ENCODE measurements at regions not wholly inside any gene's neighbourhood (a gene's known extent, or its start where the extent isn't known, plus 50 kb on each side); places are given as distances from the start of the nearest gene placed in this dataset.
"Not testable (repeated sequence)": the region's sequence is repeated elsewhere in the genome, so short reads cannot be mapped to it uniquely, and the experiment has no call there.

DNA sequence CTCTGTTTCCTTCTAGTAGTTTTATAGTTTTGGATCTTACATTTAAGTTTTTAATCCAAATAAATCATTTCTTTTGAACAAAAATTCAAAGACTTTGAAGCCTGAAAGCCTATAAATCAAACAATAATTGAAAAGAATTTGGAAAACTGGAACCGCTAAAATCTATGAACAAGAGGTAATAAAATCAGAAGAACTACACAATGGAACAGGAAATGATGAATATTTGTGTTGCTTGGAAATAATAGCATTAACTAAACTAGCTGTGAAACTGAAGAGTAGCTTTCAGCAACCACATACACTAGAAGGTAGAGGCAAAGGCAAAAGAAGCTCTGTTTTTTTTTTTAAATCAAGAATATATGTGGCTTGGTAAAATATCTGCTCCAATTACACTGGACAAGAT lies 147.9 kb upstream of the ABI3BP start:
- DNase-seq (ENCODE audit: low read depth, low spot score), result no peak

DNA sequence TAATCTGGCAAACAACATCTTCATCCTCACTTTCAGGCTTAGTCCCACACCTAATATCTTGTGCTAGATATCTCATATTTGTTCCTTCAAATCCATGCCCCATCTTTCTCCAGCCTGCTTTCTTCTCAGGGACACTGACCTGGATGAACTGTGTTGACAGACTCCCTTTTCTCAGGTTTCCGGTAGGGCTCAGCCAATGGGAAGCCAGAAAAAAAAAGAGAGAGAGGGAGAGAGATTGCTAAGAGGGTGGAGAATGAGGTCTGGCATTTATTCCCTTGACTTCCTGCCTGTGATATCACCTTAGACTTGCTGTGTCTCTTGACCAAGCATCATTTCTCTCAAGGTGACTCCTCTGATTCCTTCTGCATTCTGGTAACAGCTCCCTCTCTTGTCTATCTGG lies 145.6 kb upstream of the ABI3BP start:
- DNase-seq (ENCODE audit: low read depth, low spot score), result no peak

DNA sequence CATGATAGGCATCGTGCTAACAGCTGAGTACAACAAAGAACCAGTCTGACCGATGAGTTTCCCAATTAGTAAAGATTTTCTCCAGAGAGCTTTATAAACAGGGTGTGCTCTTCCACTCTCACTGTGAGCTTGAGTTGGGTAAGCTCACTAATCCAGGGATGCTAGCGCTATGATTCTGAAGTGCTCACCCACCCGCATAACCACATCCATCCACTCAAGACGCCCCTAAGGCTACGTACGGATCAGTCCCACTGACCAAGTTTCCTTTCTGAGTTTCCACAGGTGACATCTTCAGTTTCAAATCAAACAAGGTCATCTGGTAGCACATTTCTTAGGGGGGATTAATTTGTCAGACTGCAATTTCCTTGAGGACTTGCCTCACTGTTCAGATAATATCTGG lies 141.1 kb upstream of the ABI3BP start:
- DNase-seq (ENCODE audit: low read depth, low spot score), result no peak

DNA sequence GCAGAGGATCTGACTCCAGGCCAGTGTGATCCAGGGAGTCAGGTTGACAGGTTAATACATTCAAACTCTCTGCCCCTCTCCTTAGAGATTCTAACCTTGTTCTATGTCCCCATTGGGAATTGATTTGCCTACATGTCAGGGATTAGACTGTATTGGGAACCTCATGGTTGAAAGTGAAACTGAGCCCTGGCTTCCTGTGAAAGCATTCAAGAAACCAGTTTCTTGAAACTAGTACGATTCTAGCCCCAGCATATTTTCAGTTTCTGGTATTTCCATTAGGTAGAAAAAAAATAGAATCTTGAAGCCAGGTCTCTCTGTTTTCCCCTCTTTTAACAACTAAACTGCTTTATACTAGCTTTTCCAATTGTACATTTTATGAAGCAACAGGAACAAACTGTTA lies 140.4 kb upstream of the ABI3BP start:
- DNase-seq (ENCODE audit: low read depth, low spot score), result no peak

DNA sequence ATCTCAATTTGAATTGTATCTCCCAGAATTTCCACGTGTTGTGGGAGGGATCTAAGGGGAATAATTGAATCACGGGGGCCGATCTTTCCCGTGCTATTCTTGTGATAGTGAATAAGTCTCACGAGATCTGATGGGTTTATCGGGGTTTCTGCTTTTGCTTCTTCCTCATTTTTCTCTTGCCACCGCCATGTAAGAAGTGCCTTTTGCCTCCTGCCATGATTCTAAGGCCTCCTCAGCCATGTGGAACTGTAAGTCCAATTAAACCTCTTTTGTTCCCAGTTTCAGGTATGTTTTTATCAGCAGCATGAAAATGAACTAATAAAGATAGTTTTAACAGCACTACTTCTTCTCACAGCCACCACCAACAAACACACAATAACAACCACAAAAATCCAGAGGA lies 140.0 kb upstream of the ABI3BP start:
- not testable (repeated sequence) for DNase-seq (ENCODE audit: low read depth, low spot score)

DNA sequence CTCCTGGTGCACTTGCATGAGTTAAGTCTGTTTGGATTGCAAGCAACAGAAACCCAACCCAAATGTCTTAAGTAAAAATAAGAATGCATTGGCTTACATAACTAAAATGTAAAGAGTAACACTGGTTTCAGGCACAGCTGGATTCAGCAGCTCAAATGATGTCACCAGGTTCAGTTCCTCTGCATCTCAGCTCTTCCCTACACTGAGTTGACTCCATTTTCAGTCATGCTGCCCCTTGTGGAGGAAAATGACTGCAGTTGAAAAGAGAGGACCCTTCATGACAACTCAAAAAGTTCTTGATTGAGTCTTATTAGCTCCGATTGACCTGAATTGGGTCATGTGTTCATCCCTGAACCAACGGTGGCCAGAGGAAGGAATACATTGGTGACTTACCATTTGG lies 138.5 kb upstream of the ABI3BP start:
- DNase-seq (ENCODE audit: low read depth, low spot score), result no peak

DNA sequence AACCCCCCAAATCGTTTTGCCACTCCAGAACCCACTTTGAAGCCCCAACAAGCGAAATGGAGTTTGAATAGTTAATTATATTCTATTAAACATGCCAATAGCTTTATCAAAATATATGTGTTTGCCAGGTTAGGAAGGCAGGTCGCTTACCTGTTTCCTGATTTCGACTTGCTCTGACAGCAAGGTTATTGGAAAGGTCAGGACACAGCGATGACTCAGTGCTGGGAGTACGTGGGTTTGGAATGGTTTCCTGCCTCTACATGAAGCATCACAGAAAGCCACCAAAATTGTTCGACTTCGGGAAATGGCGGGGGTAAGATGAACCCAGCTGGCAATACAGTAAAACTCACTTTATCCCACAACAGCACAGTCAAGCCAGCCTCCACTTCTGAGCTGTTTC lies 135.6 kb upstream of the ABI3BP start:
- DNase-seq (ENCODE audit: low read depth, low spot score), result no peak

DNA sequence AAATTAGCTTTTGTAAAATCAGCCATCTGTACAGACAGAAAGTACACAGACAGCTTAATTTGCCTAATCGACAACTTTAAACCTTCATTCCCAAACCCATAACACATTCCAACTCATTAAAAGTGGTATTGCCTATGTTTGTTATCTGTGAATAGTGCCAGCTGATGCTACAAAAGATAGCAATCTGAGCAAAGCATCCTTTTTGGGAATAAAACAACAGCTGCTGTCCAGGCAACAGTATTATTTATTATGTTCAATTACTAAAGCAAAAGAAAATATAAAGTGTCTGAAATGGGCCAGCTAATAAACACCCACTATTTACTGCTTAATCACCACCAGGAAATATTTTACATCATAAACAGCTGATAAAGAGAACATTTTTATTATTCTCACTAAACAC lies 134.8 kb upstream of the ABI3BP start:
- DNase-seq (ENCODE audit: low read depth, low spot score), result no peak

DNA sequence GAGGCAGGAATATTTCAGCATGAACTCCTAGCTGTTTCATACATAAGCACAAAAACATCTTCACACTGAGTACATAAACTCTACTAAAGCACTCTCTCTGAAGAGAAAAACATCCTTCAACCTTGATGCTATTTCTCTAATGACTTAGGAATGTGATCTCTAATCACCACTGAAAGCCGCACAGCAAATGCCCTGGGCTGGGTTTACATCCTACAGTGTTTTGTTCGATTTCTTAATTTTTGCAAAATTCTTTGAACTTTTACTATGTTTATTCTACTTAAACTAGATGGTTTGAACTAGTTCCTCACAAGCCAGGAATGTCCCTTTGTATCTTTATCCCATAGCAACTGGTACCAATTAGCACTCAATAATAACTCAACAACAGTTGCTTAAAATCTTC lies 130.9 kb upstream of the ABI3BP start:
- no peak for DNase-seq (ENCODE audit: low read depth, low spot score)

DNA sequence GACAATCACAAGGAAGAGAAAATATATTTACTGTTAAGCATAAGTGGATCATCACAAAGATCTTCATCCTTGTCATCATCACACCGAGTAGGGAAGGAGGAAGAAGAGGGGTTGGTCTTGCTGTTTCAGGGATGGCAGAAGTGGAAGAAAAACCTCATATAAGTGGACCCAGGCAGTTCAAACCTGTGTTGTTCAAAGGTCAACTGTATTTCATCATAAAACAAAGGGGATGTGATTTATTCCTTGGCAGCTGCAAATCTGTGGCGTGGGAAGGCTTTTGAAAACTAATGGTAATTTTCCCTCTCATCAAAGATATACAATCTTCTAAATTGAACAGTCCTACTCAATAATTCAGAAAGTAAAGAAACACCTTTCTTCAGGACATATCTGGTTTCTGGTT lies 129.9 kb upstream of the ABI3BP start:
- no peak for DNase-seq (ENCODE audit: low read depth, low spot score)

DNA sequence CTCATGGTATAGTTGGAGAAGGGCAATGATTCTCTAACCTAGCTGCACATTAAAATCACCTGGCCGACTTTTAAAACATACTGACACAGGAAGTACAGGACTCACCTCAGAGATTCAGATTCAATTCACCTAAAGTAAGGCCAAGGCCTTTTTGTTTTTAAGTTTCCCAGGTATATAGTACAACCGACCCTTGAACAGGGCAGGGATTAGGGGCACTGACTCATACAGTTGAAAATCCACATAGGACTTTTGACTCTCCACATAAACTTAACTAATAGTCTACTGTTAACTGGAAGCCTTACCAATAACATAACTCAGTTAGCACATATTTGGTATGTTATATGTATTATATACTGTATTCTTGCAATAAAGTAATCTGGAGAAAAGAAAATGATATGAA lies 129.5 kb upstream of the ABI3BP start:
- no peak for DNase-seq (ENCODE audit: low read depth, low spot score)

DNA sequence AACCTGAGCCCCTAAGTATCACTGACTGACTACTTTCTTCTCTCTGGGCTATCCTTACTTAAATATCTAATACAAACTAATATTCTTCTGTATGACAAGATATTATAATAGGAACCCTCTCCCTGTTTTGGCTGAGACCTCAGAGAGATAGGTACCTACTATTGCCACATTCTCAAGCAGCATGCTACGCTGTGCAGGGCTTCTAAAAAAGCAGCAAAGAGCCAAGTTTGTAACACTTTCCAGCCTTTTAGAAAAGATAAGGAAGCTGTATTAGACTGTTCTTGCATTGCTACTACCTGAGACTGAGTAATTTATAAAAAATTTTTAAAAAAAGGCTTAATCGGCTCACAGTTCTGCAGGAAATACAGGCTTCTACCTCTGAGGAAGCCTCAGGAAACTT lies 126.8 kb upstream of the ABI3BP start:
- DNase-seq (ENCODE audit: low read depth, low spot score), result no peak

DNA sequence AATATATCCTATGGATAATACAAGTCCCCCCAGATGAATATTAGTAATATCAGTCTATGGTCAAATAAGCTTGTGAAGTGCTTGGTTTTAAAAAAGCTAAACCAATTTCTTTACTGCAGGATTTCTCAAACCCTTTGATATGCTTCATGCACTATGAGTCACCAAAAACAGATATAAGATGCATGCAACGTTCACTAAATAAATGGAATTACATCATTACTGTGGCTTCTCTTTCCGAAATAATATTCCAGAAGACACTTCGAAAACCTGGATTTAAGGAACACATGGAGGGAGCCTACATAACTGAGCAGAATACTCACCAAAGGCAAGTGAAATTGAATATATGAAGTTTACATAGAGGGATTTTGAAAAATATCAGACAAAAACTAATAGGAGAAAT lies 126.3 kb upstream of the ABI3BP start:
- DNase-seq (ENCODE audit: low read depth, low spot score), result no peak

DNA sequence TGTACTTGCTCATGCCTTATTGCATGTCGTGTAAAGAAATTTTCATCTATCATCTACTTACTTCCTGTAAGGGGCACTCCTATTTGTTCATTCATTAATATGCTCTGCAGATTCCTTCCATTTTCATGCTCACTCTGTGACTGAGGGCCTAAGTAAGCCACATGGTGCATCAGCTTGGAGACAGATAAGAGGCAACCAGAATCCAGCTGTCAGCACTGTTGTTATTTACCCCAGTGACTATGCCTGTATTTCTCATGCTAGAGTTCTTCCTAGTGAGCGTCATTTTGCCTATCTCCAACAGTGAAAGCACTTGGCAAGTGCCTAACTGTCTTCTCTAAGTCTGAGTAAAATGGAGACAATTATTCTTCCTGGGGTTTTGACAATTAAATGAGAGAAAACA lies 124.8 kb upstream of the ABI3BP start:
- no peak for DNase-seq (ENCODE audit: low read depth, low spot score)

DNA sequence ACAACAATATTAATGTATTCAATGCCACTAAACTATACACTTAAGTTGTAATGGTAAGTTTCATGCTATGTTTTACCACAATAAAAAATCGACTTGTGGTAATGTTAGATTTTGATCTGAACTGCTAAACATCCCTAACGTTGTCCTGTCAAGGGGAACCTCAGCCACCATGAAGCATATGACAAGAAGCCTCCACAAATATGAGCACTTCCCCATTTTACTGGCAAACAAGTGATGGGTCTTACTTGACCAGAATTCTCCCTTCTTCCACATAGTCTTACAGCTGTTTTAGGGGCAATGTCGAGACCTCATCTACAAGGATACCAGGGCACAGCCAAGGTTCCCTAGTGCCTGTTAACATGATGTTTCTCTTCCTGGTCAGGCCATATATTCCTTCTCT lies 124.2 kb upstream of the ABI3BP start:
- no peak for DNase-seq (ENCODE audit: low read depth, low spot score)

DNA sequence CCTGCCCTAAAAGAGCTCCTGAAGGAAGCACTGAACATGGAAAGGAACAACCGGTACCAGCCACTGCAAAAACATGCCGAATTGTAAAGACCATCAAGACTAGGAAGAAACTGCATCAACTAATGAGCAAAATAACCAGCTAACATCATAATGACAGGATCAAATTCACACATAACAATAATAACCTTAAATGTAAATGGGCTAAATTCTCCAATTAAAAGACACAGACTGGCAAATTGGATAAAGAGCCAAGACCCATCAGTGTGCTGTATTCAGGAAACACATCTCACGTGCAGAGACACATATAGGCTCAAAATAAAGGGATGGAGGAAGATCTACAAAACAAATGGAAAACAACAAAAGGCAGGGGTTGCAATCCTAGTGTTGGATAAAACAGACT lies 117.1 kb upstream of the ABI3BP start:
- not testable (repeated sequence) for DNase-seq (ENCODE audit: low read depth, low spot score)

DNA sequence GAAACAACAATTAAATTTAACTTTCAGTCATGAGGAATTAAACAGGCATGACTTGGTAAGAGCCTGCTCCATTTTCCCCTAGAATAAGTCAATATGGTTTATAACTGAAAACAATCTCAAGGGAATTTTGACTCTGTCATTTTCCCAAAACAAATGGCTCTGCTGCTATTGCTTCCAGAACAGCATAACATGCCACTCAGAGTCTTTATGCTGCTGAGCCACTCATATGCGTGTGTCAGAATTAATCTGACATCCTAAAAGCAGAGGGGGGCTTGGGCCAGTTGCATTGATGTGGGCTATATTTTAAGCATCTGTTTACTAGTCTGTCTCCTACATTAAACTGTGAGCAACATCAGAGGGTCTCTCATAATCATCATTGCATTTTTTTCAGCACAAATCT lies 111.1 kb upstream of the ABI3BP start:
- DNase-seq (ENCODE audit: low read depth, low spot score), result no peak

DNA sequence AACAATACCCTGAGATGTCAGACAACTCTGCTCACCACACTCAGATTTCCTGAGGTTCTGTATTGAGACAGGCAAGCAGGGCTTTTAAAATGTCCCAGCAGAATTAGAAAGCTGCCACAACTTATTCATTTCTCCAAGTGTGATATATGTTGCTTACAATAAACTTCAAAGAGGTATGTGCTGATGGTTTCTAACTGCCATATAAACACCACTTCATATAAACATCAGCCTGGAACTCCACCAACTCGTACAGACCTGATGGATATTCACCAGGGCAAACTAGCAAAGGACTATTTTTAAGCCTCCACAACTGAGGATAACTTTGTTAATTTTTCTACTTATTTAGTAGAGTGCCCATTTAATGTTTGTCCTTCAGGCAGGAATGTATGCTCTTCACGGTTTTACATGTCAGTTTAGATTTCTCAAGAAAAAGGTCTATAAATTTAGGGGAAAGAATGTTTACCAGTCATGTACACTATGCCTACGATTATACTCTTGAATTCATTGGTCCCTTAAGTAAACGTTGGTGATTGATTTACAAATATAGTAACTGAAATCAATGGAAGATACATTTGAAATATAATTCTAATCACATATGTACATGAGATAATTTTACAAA lies 109.6 kb upstream of the ABI3BP start:
- no peak for DNase-seq (ENCODE audit: low read depth, low spot score)

DNA sequence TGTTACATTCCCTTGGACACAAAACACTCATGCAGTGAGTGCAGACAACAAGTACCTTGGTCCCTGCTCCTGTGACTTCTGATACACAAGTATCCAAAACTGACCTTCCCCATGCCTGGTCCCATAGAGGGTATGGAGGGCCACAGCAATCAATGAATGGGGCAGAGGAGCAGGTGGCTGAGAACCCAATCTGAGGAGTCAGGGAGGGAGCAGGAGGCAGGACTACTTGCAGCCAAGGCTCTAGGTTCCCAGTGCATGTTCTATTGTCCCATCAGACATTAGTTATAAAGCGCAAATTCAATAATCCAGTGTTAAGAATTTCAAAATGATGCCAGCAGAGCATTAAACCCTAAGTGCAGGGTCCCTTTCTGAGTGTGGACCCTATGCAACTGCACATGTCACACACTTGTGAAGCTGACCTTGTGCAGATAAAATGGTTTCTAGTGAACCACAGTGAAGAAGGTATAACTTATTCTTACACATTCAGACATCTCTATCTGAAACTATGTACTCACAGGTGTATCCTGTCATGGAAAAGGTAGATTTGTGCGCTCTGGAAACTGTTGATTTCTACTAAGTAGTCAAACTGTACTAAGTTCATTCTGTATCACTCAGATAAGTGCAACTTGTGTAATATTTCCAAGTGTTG lies 107.3 kb upstream of the ABI3BP start:
- DNase-seq (ENCODE audit: low read depth, low spot score), result no peak

DNA sequence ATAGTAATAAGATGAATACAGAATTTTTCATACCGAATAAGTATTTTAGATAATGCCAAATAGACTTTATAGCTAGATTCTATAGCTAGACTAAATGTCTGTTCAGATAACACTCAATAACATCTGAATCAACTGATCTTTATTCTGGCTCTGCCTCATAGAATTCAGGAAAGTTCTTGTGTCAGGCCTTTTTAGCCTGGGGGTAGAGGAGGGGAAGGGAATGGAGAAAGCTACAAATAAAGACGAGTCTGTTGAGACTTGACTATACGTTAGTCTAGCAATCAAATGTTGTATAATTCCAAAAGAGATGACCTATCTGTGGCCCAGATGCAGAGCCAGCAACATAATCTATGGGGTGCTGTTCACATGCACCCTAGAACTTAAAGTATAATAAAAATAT lies 106.6 kb upstream of the ABI3BP start:
- no peak for DNase-seq (ENCODE audit: low read depth, low spot score)

DNA sequence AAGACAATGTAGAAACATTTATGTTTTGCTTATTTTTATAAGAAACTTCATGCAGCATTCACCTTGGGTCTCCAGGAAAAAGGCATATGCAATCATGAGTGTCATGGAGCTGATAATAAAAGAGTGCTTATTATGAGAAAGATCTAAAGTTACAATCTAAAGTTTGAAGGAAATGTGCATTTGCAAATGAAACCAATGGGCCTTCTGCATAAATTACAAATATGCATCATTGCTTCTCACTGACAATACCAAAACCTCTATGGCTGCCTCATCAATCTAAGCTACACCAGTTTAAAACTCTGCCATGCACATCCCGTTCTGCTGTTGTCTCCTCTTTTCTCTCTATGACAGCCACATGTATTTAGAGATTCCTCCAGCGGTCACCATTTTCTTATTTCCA lies 103.2 kb upstream of the ABI3BP start:
- no peak for DNase-seq (ENCODE audit: low read depth, low spot score)

DNA sequence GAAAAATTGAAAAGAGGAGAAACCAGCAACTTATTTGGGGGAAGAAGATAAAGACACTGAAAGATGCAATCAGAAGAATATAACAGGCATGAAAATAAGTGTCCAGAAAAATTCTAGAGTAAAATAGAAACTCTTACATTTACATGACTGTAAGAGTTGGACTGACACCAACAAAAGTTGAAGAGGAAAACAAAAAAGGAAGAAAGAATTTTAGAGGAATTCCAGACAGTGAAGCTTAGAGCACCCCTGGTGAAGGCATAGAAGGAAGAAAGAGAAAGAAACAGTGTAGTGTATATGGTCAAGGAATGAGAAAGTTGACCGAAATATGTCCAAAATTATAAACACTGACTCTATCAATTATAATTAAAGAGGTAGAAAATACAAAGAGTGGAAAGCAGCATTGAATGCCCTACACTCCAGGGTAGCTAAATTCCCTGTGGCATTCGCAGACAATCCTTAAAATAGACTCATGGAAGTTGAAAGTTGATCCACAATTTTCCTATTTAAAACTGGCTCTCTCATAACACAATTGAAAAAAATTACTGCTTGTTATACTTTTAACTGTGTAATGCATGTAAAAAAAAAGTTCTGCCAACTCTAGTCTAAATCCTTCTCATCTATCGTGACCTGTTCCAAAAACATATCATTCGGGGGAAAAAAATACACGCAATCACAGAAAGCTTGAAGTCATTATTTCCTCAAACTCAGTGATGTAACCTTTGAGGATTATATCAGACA lies 102.6 kb upstream of the ABI3BP start:
- no peak for DNase-seq (ENCODE audit: low read depth, low spot score)

DNA sequence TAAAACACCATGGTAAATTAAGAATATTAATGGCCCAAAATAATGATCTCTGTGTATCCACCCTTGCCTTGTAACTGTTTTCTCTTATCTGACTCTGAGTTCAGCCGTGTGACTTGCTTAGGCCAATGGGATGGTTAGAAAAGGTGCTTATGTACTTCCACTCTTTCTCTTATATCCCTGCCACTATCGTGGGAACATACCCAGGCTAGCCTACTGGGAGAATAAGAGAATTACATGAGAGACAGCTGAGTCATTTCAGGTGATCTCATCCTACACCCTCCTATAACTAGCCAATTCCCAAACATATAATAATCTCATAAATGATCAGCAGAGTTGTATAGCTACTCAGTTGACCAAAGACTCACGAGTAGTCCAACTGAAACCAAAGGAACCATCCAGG lies 98.3 kb upstream of the ABI3BP start:
- DNase-seq (ENCODE audit: low read depth, low spot score), result no peak

All from brain pericyte (primary cell).